ENCODE measurements at regions not wholly inside any gene's neighbourhood (a gene's known extent, or its start where the extent isn't known, plus 50 kb on each side); places are given as distances from the start of the nearest gene placed in this dataset.
"Not testable (repeated sequence)": the region's sequence is repeated elsewhere in the genome, so short reads cannot be mapped to it uniquely, and the experiment has no call there.

GRCh38 chr5:117763271-117763670, 1188.6 kb upstream of the SEMA6A start:
- DNase-seq = no peak

- DNase-seq = no peak
Observed at GRCh38 chr5:117761186-117761585, 1186.6 kb upstream of the SEMA6A start.

- DNase-seq = no peak
Observed at GRCh38 chr5:117759849-117760499, 1185.4 kb upstream of the SEMA6A start.

- DNase-seq = no peak
Observed at GRCh38 chr5:117752403-117752802, 1177.8 kb upstream of the SEMA6A start.

GRCh38 chr5:117748336-117748735, 1173.7 kb upstream of the SEMA6A start:
- DNase-seq = no peak

GRCh38 chr5:117743337-117743736, 1168.7 kb upstream of the SEMA6A start:
- DNase-seq = no peak

GRCh38 chr5:117741655-117742206, 1167.1 kb upstream of the SEMA6A start:
- no peak for DNase-seq

- DNase-seq = no peak
Observed at GRCh38 chr5:117740268-117740667, 1165.6 kb upstream of the SEMA6A start.

GRCh38 chr5:117738571-117738970, 1163.9 kb upstream of the SEMA6A start:
- DNase-seq = no peak

- DNase-seq = no peak
Observed at GRCh38 chr5:117736698-117737097, 1162.1 kb upstream of the SEMA6A start.

GRCh38 chr5:117734056-117734455, 1159.4 kb upstream of the SEMA6A start:
- no peak for DNase-seq

- DNase-seq = no peak
Observed at GRCh38 chr5:117733051-117733450, 1158.4 kb upstream of the SEMA6A start.

GRCh38 chr5:117732264-117732663, 1157.6 kb upstream of the SEMA6A start:
- no peak for DNase-seq

- DNase-seq = no peak
Observed at GRCh38 chr5:117731446-117731845, 1156.8 kb upstream of the SEMA6A start.

GRCh38 chr5:117720784-117721183, 1146.2 kb upstream of the SEMA6A start:
- not testable (repeated sequence) for DNase-seq

- no peak for DNase-seq
Observed at GRCh38 chr5:117719413-117719812, 1144.8 kb upstream of the SEMA6A start.

- DNase-seq = no peak
Observed at GRCh38 chr5:117713585-117714198, 1139.1 kb upstream of the SEMA6A start.

GRCh38 chr5:117701062-117701461, 1126.4 kb upstream of the SEMA6A start:
- no peak for DNase-seq

- no peak for DNase-seq
Observed at GRCh38 chr5:117692606-117693005, 1118.0 kb upstream of the SEMA6A start.

- no peak for DNase-seq
Observed at GRCh38 chr5:117691081-117691870, 1116.7 kb upstream of the SEMA6A start.

- DNase-seq = no peak
Observed at GRCh38 chr5:117690612-117691011, 1116.0 kb upstream of the SEMA6A start.

GRCh38 chr5:117686926-117687325, 1112.3 kb upstream of the SEMA6A start:
- no peak for DNase-seq

- DNase-seq = no peak
Observed at GRCh38 chr5:117682416-117682815, 1107.8 kb upstream of the SEMA6A start.
